ENCODE measurements at regions not wholly inside any gene's neighbourhood (a gene's known extent, or its start where the extent isn't known, plus 50 kb on each side); places are given as distances from the start of the nearest gene placed in this dataset.

GRCh38 chr16:63945806-63946205 lies 1176.1 kb downstream of the CDH11 start:
- DNase-seq, result no peak
- intact Hi-C loops (cut with DNase I; ENCODE audit: low total_unique reads), result no loop called here
- Histone ChIP-seq H3K27ac (no peak overlapping the region), H3K27me3 (no peaks in the 10 kb centered on the region), H3K4me1 (no peaks in the 10 kb centered on the region), H3K4me3 (no peak overlapping the region), H3K9me3 (no peaks in the 10 kb centered on the region), H3K36me3 (ENCODE audit: low read depth, missing control alignments) (no peaks in the 10 kb centered on the region)
- no peak for TF ChIP-seq POLR2A (IDR thresholded peaks at IDR 0.05)
- TF ChIP-seq CTCF (IDR thresholded peaks at IDR 0.05), result no peak
- 35 to 47% methylated on average over 1 of the region's 1 CpG for WGBS, 2 donors

- Histone ChIP-seq H3K27me3 (no peaks in the 10 kb centered on the region), H3K4me1 (no peaks in the 10 kb centered on the region), H3K9me3 (no peaks in the 10 kb centered on the region), H3K27ac (no peak overlapping the region), H3K4me3 (no peak overlapping the region), H3K36me3 (ENCODE audit: low read depth, missing control alignments) (no peaks in the 10 kb centered on the region)
- TF ChIP-seq CTCF (IDR thresholded peaks at IDR 0.05) (no peak), POLR2A (IDR thresholded peaks at IDR 0.05) (no peak)
- intact Hi-C loops (cut with DNase I; ENCODE audit: low total_unique reads), result no loop called here
- no peak for DNase-seq
- WGBS, 2 donors, result 87 to 93% methylated on average over 6 of the region's 6 CpGs
Observed at GRCh38 chr16:63943566-63943965, 1178.3 kb downstream of the CDH11 start.

GRCh38 chr16:63938661-63939060 lies 1183.2 kb downstream of the CDH11 start:
- 80 to 83% methylated on average over 4 of the region's 4 CpGs for WGBS, 2 donors
- Histone ChIP-seq H3K27ac (no peak overlapping the region), H3K36me3 (ENCODE audit: low read depth, missing control alignments) (no peaks in the 10 kb centered on the region), H3K4me3 (no peak overlapping the region), H3K27me3 (no peaks in the 10 kb centered on the region), H3K4me1 (no peaks in the 10 kb centered on the region), H3K9me3 (no peaks in the 10 kb centered on the region)
- DNase-seq, result no peak
- TF ChIP-seq POLR2A (IDR thresholded peaks at IDR 0.05) (no peak), CTCF (IDR thresholded peaks at IDR 0.05) (no peak)
- intact Hi-C loops (cut with DNase I; ENCODE audit: low total_unique reads), result no loop called here

GRCh38 chr16:63933841-63934240 lies 1188.0 kb downstream of the CDH11 start:
- Histone ChIP-seq H3K27ac (no peak overlapping the region), H3K4me1 (no peaks in the 10 kb centered on the region), H3K9me3 (no peaks in the 10 kb centered on the region), H3K4me3 (no peak overlapping the region), H3K27me3 (no peaks in the 10 kb centered on the region), H3K36me3 (ENCODE audit: low read depth, missing control alignments) (no peaks in the 10 kb centered on the region)
- intact Hi-C loops (cut with DNase I; ENCODE audit: low total_unique reads), result no loop called here
- no peak for TF ChIP-seq POLR2A (IDR thresholded peaks at IDR 0.05)
- no peak for TF ChIP-seq CTCF (IDR thresholded peaks at IDR 0.05)
- no peak for DNase-seq
- 67 to 83% methylated on average over 3 of the region's 3 CpGs for WGBS, 2 donors

- TF ChIP-seq CTCF (IDR thresholded peaks at IDR 0.05), result no peak
- no peak for TF ChIP-seq POLR2A (IDR thresholded peaks at IDR 0.05)
- no peaks in the 10 kb centered on the region for H3K36me3 ChIP-seq (ENCODE audit: low read depth, missing control alignments)
- H3K27ac ChIP-seq, result no peak overlapping the region
- intact Hi-C loops (cut with DNase I; ENCODE audit: low total_unique reads), result no loop called here
- no peak overlapping the region for H3K4me3 ChIP-seq
- no peaks in the 10 kb centered on the region for H3K9me3 ChIP-seq
- H3K4me1 ChIP-seq, result no peaks in the 10 kb centered on the region
- no peak for DNase-seq
- 83 to 89% methylated on average over 4 of the region's 4 CpGs for WGBS, 2 donors
- no peaks in the 10 kb centered on the region for H3K27me3 ChIP-seq
Observed at GRCh38 chr16:63928421-63928820, 1193.4 kb downstream of the CDH11 start.

All from testis (tissue), 2 donors.